ENCODE measurements at regions not wholly inside any gene's neighbourhood (a gene's known extent, or its start where the extent isn't known, plus 50 kb on each side); places are given as distances from the start of the nearest gene placed in this dataset.

GRCh38 chr2:56444339-56444738 lies 260.5 kb downstream of the CCDC85A start:
- no peak for DNase-seq

GRCh38 chr2:56448403-56449001 lies 264.7 kb downstream of the CCDC85A start:
- peak; percentile 21 for DNase-seq

GRCh38 chr2:56449002-56449431 lies 265.2 kb downstream of the CCDC85A start:
- no peak for DNase-seq

GRCh38 chr2:56449449-56449860 lies 265.7 kb downstream of the CCDC85A start:
- DNase-seq, result no peak

- no peak for DNase-seq
Measured at GRCh38 chr2:56450047-56450446, 266.3 kb downstream of the CCDC85A start.

GRCh38 chr2:56450772-56451171 lies 267.0 kb downstream of the CCDC85A start:
- no peak for DNase-seq

- no peak for DNase-seq
Measured at GRCh38 chr2:56455642-56456041, 271.9 kb downstream of the CCDC85A start.

- DNase-seq, result no peak
Measured at GRCh38 chr2:56456791-56457190, 273.0 kb downstream of the CCDC85A start.

GRCh38 chr2:56460508-56460907 lies 276.7 kb downstream of the CCDC85A start:
- no peak for DNase-seq

- no peak for DNase-seq
Measured at GRCh38 chr2:56464066-56464465, 280.3 kb downstream of the CCDC85A start.

GRCh38 chr2:56464613-56465012 lies 280.8 kb downstream of the CCDC85A start:
- DNase-seq, result no peak

- DNase-seq, result peak; percentile 35
Measured at GRCh38 chr2:56465491-56465890, 281.7 kb downstream of the CCDC85A start.

- DNase-seq, result peak; percentile 42
Measured at GRCh38 chr2:56473524-56473923, 289.7 kb downstream of the CCDC85A start.

GRCh38 chr2:56474412-56475158 lies 290.8 kb downstream of the CCDC85A start:
- peak; percentile 68 for DNase-seq

GRCh38 chr2:56475191-56475590 lies 291.4 kb downstream of the CCDC85A start:
- DNase-seq, result no peak

GRCh38 chr2:56476509-56477071 lies 292.8 kb downstream of the CCDC85A start:
- DNase-seq, result no peak

GRCh38 chr2:56478027-56478426 lies 294.2 kb downstream of the CCDC85A start:
- DNase-seq, result no peak

- no peak for DNase-seq
Measured at GRCh38 chr2:56483081-56483480, 299.3 kb downstream of the CCDC85A start.

GRCh38 chr2:56484906-56485305 lies 301.1 kb downstream of the CCDC85A start:
- no peak for DNase-seq

- DNase-seq, result no peak
Measured at GRCh38 chr2:56500317-56500716, 316.5 kb downstream of the CCDC85A start.

- DNase-seq, result no peak
Measured at GRCh38 chr2:56502616-56503015, 318.8 kb downstream of the CCDC85A start.

GRCh38 chr2:56505885-56506284 lies 322.1 kb downstream of the CCDC85A start:
- DNase-seq, result peak; percentile 45

- no peak for DNase-seq
Measured at GRCh38 chr2:56508662-56509061, 324.9 kb downstream of the CCDC85A start.

GRCh38 chr2:56510610-56511009 lies 326.8 kb downstream of the CCDC85A start:
- DNase-seq, result no peak

Measured in HCEC 1CT (cell line).